NT2/D1 (cell line): ENCODE measurements at regions not wholly inside any gene's neighbourhood (a gene's known extent, or its start where the extent isn't known, plus 50 kb on each side); places are given as distances from the start of the nearest gene placed in this dataset.

ENCODE experiments used
- SUZ12 ChIP-seq: IDR thresholded peaks from 2 replicates; pipeline ENCODE4 v1.6.1; 2011; ENCODE audit not compliant: insufficient read length, insufficient read depth; ENCODE audit errors: extremely low read depth
- YY1 ChIP-seq: IDR thresholded peaks from 2 replicates; pipeline ENCODE4 v1.6.1; 2011; ENCODE audit not compliant: insufficient read length, insufficient read depth
- ZNF274 ChIP-seq: IDR thresholded peaks from 2 replicates; pipeline ENCODE4 v1.6.1; 2011; ENCODE audit warnings: mild to moderate bottlenecking, low read depth, low read length

- TF ChIP-seq ZNF274 = no peak
- no peak for TF ChIP-seq SUZ12
- TF ChIP-seq YY1 = no peak
Measured at GRCh38 chrX:94178145-94178788, 504.3 kb downstream of the FAM133A start.
